Bronchial epithelial cell (primary cell): ENCODE measurements at regions not wholly inside any gene's neighbourhood (a gene's known extent, or its start where the extent isn't known, plus 50 kb on each side); places are given as distances from the start of the nearest gene placed in this dataset.
"Not testable (repeated sequence)": the region's sequence is repeated elsewhere in the genome, so short reads cannot be mapped to it uniquely, and the experiment has no call there.

Experiments used
- DNase-seq: peaks from one replicate; pipeline ENCODE4 v3.0.0-alpha.2; 2010; ENCODE audit warnings: low read depth
- FAIRE-seq: peaks from 2 replicates; lab custom pipeline; 2011; peaks lifted over from hg19 to GRCh38; lab: Jason Lieb, UNC
- H3K27me3 ChIP-seq: 2 replicates; pipeline ENCODE4 v1.5.1; 2011; ENCODE audit warnings: low read length; ENCODE audit not compliant: control insufficient read depth, insufficient read depth
- H3K36me3 ChIP-seq: 2 replicates; pipeline ENCODE4 v1.5.1; 2011; ENCODE audit warnings: low read length; ENCODE audit not compliant: control insufficient read depth, insufficient read depth
- H3K4me3 ChIP-seq: 2 replicates; pipeline ENCODE4 v1.5.1; 2011; ENCODE audit warnings: mild to moderate bottlenecking, low read depth, low read length, control low read depth
- TF ChIP-seq, protein P1 (sequence below): IDR thresholded peaks from 2 replicates; pipeline ENCODE4 v1.5.1; 2011; ENCODE audit warnings: mild to moderate bottlenecking, moderate library complexity, low read length, control low read depth, inconsistent platforms; ENCODE audit not compliant: insufficient read depth, severe bottlenecking

- DNase-seq (no peak), FAIRE-seq (no peak)
- H3K4me3 ChIP-seq = no peak overlapping the region
- H3K27me3 ChIP-seq = no peaks in the 10 kb centered on the region
- TF ChIP-seq, protein P1, sequence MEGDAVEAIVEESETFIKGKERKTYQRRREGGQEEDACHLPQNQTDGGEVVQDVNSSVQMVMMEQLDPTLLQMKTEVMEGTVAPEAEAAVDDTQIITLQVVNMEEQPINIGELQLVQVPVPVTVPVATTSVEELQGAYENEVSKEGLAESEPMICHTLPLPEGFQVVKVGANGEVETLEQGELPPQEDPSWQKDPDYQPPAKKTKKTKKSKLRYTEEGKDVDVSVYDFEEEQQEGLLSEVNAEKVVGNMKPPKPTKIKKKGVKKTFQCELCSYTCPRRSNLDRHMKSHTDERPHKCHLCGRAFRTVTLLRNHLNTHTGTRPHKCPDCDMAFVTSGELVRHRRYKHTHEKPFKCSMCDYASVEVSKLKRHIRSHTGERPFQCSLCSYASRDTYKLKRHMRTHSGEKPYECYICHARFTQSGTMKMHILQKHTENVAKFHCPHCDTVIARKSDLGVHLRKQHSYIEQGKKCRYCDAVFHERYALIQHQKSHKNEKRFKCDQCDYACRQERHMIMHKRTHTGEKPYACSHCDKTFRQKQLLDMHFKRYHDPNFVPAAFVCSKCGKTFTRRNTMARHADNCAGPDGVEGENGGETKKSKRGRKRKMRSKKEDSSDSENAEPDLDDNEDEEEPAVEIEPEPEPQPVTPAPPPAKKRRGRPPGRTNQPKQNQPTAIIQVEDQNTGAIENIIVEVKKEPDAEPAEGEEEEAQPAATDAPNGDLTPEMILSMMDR = no peak
- no peaks in the 10 kb centered on the region for H3K36me3 ChIP-seq
These were observed 117.5 kb upstream of the KRR1 start for GRCh38 chr12:75628916-75629315.

DNA sequence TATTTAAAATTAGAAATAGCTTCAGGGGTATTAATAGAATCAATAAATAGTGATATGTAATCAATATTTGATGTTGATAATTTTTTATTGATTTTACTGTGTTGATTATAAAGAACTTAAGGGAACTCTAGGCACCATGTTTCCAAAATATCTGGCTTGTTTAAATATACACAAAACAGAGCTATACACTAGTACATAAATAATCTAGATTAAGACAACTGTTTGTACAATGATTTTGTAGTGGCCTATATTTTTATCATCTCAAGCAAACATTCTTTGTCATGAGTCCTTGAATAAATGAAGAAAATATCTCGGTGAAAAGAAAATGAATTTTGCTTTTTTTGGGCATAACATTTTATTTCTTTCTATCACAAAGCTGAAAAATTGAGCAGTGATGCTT lies 117.1 kb upstream of the KRR1 start:
- DNase-seq = no peak
- Histone ChIP-seq H3K4me3 (no peak overlapping the region), H3K27me3 (no peaks in the 10 kb centered on the region), H3K36me3 (no peaks in the 10 kb centered on the region)
- no peak for FAIRE-seq
- TF ChIP-seq, protein P1 = no peak

DNA sequence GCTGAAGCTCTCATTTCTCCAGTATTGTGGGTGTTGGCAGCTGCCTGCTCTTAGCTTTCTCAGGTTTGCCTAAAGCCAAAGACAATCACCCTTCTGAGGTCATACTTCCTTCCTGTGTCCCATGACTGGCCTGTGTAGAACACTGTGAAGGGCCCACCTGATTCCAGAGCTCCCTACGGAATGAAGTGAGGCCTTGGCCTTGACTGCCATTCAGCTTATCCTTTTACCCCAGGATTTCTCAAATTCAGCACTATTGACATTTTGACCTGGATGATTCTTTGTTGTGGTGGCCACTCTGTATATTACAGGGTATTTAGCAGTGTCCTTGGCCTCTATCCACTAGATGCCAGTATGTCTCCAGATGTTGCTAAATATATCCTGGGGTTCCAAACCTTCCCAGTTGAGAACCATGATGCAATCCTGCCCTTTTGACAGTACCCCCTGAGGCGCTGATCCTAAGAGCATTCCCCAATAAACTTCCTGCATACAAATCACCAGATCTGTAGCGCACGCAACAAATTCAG lies 112.3 kb upstream of the KRR1 start:
- DNase-seq = peak; percentile 83

DNA sequence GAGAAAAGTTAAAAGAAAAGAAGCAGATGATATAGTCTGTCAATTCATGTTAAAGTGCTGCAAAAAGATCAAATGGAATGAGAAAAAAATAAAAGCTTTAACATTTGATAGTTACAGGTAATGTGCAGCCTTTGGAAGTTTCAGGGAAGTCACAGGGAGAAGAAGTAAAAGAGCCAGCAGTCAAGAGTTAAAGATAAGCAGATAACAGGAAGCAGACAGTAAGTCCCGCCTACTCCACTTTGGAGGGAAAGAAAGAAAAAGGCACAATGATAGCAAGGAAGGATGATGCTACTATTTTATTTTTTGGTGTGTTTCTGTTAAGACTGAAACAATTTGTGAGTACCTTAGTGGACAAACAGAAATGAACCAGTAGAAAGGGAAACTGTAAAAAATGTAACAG lies 111.1 kb upstream of the KRR1 start:
- Histone ChIP-seq H3K4me3 (no peak overlapping the region), H3K27me3 (no peaks in the 10 kb centered on the region), H3K36me3 (no peaks in the 10 kb centered on the region)
- TF ChIP-seq, protein P1 = no peak
- DNase-seq (no peak), FAIRE-seq (no peak)

More for the DNA sequence above, 112.3 kb upstream of the KRR1 start:
- no peaks in the 10 kb centered on the region for H3K27me3 ChIP-seq
- peak; percentile 47 for FAIRE-seq
- TF ChIP-seq, protein P1 = peak; percentile 51
- H3K36me3 ChIP-seq = no peaks in the 10 kb centered on the region
- H3K4me3 ChIP-seq = no peak overlapping the region

- H3K36me3 ChIP-seq, H3K27me3 ChIP-seq, H3K4me3 ChIP-seq, DNase-seq: not testable (repeated sequence)
- peak; percentile 52 for FAIRE-seq
These were observed 103.0 kb upstream of the KRR1 start for GRCh38 chr12:75614396-75614795.

DNA sequence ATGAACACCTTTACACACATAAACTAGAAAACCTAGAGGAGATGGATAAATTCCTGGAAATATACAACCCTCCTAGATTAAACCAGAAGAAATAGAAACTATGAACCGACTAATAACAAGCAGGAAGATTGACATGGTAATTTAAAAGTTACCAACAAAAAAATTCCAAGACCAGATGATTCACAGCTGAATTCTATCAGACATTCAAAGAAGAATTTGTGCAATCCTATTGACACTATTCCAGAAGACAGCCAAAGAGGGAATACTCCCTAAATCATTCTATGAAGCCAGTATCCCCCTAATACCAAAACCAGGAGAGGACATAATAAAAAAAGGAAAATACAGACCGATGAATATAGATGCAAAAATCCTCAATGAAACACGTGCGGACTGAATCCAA lies 102.6 kb upstream of the KRR1 start:
- DNase-seq = peak; percentile 33
- TF ChIP-seq, protein P1 = no peak
- no peak for FAIRE-seq
- Histone ChIP-seq H3K36me3 (no peaks in the 10 kb centered on the region), H3K4me3 (no peak overlapping the region), H3K27me3 (no peaks in the 10 kb centered on the region)
